DMS153 treated with DMSO at 0.1 percent for 48 hours (cell line): ENCODE measurements at regions not wholly inside any gene's neighbourhood (a gene's known extent, or its start where the extent isn't known, plus 50 kb on each side); places are given as distances from the start of the nearest gene placed in this dataset.

Experiments used
- DNase-seq: peaks from one replicate; lab custom pipeline; 2025; ENCODE audit not compliant: unreplicated experiment; lab: John Stamatoyannopoulos, UW

GRCh38 chr5:143664623-143665022 lies 147.3 kb upstream of the HMHB1 start:
- DNase-seq, result no peak

DNA sequence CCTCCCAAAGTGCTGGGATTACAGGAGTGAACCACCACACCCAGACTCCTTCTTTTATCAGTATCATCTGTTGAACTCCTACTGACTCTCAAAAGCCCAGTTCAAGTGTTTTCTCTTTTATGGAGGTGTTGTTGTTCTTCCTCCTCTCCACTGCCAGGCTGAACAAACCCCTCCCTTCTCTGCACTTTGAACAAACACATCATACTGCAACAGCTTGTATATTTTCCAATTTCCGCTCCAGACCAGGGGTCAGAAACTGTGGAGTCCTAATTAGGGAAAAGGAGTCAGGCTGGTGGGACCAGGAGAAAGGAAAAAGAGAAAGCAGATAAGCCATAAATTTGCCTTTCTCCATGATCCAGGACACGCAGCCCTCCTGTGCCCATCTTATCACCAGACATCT lies 148.1 kb upstream of the HMHB1 start:
- no peak for DNase-seq

DNA sequence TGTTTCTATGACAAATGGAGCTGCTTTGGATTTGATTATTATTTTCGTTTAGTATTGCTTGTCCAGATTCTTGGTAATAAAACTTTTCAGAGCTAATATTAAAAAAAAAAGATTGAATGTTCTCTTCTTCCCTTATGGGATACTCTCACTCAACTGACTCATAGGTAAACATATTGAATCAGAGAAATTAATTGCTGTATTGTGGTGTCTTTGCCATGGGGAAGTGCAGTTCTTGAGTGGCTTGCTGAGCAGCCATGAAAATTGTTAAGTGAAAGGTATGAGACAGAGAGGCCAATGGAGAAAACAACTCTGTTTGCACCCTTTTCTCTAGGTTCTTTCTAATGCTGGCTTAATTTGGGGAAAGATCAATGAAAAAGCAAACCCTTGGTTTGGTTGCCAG lies 149.9 kb upstream of the HMHB1 start:
- no peak for DNase-seq

- DNase-seq, result no peak
These were observed 151.3 kb upstream of the HMHB1 start for GRCh38 chr5:143660625-143661024.

DNA sequence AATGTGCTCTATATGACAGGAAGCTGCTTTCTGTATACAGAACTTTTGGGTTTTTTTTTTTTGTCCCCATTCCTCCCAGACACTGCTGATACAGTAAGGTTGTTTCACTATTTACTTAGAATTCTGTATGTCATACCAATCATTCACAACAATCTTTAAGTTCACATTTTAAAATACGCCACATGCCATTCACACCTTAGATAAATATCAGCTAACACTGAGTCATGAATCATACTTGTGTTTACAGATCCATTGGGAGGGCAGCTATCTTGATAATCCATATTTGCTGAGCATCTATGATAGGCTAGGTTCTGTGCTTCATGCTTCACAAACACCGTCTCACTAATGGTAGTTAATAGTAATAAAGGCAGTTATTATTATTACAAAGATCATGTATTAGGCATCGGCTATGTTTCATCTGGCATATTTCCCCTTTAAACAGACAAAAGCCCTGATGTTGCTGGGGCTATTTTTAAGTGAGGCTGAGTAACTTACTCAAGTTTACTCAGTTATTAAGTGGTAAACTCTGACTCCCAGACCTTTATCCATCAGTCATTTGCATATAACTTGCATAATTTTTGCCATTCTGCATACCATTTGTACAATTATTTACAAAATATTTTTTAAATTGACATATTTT lies 152.2 kb upstream of the HMHB1 start:
- no peak for DNase-seq

DNA sequence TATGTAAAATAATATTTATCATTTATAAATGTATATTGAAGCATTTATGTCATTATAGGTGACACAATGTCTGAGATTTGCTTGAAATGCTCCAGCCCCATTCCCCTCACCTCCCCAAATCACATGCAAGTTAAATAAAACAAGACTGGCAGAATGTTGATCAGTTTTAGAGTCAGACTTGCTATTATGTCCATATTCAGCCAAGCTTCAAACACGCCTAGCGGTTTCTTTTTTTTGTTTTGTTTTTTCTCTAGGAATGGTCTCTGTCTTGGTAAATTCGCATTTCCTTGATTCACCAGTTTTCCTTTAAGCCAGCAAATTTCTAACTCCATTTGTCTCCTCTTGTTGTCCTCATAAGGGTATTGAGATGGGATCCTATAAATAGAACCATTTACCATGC lies 153.0 kb upstream of the HMHB1 start:
- no peak for DNase-seq

- DNase-seq, result peak; percentile 72
These were observed 154.2 kb upstream of the HMHB1 start for GRCh38 chr5:143657647-143658285.

DNA sequence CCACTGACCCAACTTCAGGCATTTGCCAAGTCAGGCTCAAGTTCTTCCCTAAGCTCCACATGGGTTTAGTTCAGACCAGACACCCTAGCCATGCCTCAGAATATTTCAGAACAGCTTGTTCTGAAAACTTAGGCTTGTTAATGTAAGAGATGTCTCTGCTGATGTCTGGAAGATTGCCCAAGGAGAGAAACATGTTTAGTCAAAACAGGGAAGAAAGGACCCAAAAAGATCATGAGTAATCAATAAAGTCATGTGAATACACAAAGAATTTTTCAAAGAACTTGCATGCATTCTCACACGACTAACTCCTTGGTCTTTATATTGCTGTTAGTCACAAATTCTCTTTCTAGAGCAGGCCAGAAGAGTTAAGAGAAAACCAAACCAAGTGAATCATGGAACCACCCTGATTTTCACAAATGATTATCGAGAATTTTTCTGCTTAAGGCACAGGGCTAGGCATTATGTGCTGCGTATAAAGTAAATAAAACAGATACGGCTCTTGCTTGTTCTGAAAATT lies 158.1 kb upstream of the HMHB1 start:
- no peak for DNase-seq

DNA sequence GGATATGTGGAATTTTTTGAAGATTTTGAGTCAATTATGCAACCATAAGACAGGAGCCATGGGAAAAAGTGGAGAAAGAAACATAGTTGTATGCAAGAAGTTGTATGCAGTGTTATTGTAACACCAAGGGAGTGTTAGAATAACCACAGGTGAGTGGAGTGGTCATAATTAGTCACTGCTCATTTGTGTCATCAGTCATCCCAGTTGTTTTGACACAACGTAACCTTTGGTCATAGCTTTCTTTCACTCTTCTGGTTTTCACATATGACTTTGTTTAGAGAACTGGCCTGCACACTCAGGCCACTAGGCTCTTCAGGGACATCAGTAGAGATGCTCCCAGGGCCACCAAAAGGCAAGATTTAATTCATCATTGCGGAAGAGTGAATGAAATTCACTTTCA lies 158.7 kb upstream of the HMHB1 start:
- no peak for DNase-seq

DNA sequence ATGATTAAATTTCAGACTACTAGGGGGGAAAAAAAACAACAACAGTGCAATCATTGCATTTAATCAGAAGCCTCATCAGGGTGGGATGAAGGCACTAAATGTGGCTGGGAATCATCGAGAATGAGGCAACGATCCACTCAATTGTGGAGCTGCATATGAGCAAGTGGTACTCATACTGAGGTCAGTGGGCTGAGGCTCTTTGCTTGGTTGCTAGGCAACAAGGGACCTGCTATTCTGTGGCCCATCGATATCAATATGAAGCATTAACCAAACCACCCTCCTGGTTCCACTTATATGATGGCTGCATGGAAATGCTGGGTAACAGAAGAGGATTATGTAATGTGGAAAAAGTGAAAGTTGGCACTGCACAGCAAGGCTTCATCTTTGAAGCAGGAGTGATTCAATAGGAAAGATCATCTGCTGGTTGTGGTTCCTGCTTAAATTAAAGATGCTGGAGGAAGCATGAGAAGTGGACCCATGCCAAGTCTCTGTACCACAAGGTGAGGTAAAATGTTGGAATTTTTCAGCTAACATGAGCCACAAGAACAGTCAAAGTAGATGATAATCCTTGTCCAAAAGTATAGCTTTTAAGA lies 159.8 kb upstream of the HMHB1 start:
- DNase-seq, result no peak

- DNase-seq, result no peak
These were observed 161.9 kb upstream of the HMHB1 start for GRCh38 chr5:143649937-143650621.

- DNase-seq, result no peak
These were observed 163.3 kb upstream of the HMHB1 start for GRCh38 chr5:143648696-143649095.

- DNase-seq, result no peak
These were observed 165.0 kb upstream of the HMHB1 start for GRCh38 chr5:143646961-143647360.

DNA sequence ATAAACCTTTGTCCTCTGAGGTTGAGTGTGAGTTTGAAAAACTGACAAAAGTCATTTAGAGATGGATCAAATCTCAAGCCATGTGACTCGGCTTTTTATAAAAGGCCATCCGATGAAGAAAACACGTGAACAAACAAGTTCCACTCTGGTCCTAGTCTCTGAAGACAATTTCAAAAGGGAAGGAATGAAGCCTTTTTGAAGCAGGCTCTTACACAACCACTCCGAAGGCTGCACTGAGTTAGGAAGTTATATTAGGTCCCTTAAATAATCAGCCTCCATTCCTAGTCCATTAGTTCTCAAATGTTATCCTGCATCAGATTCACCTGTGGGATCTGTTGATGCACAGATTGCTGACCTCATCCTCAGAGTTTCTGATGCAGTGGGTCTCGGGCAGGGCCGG lies 166.6 kb upstream of the HMHB1 start:
- DNase-seq, result no peak

GRCh38 chr5:143644727-143645126 lies 167.2 kb upstream of the HMHB1 start:
- no peak for DNase-seq

DNA sequence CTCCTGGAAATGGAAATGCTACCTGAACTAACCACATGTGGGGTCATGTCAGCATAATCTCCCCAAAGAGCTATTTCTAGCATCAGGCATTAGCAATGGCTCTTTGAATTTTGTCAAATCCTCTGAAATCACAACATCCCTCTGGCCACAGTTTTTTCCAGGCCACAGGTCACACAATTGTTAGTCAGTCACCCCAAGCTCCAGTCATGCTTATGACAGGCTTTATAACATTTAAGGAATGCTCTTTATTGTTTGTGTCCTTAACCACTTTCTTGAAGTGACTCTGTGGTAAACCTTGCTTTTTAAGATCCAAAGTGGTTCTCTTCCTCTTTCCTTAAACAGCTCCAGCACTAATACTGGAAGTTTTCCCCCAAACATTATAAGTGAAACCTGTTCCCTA lies 169.2 kb upstream of the HMHB1 start:
- no peak for DNase-seq

- no peak for DNase-seq
These were observed 170.2 kb upstream of the HMHB1 start for GRCh38 chr5:143641549-143642355.

DNA sequence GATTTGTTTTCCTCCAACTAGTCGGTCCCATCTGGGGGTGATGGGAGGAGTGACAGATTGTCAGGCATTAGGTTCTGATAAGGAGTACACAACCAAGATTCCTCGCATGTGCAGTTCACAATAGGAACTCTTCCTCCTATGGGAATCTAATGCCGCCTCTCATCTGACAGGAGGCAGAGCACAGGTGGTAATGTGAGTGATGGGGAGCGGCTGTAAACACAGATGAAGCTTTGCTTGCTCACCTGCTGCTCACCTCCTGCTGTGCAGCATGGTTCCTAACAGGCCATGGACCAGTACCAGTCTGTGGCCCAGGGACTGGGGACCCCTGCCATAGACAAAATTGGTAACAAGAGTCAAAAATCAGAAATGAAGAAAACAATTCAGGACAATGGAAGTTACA lies 173.3 kb upstream of the HMHB1 start:
- DNase-seq, result no peak

DNA sequence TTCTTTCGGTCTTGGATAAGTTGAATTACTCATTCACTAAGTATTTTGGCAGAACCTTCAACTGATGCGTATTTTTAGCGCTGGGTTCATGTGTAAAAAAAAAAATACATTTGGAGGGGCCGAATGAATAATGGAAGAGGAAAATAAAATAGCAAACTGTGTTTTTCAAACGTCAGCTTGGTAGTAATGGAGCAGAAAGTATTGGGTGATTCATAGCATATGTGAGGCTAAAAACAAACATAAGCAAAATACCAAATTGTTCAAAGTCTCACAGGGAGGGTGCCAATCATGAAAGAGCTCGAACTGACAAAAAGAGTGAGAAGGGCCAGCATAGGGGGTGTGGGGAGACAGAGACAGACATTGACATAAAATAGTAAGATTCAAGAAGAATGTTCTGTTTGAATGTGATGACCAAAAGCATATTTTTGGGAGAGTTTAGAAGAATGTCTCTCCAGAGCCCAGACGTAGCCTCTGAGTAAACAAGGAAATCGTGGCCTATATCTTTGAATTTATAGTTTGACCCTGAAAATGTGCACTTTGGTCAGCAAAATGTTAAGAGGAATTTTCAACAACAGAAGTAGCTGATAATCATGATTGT lies 174.9 kb upstream of the HMHB1 start:
- DNase-seq, result no peak

- no peak for DNase-seq
These were observed 176.1 kb upstream of the HMHB1 start for GRCh38 chr5:143635888-143636287.
